NCI-H460 (cell line): ENCODE measurements at regions not wholly inside any gene's neighbourhood (a gene's known extent, or its start where the extent isn't known, plus 50 kb on each side); places are given as distances from the start of the nearest gene placed in this dataset.
A peak's percentile ranks its signal among the peaks of the same experiment; 100 is the strongest.

Experiments
- DNase-seq: peaks from one replicate; pipeline ENCODE4 v3.0.0-alpha.2; 2016; ENCODE audit warnings: low read depth; ENCODE audit errors: extremely low read depth

DNA sequence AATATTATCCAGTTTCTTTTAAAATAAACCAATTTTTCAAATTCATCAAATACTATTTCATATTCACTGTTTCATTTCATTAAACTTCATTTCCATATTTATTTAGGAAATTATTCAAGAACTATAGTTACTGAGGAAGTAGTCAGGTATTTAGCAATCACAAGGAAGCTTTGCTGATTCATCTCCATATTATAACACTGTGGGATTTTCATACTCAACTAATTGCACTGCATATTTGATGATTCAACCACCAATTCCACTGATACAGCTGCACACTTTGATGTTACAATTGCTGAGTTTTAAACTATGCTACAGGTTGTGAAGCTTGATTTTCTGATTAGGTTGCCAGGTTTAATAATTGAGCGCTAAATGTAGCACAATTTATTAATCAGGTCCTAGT lies 556.8 kb upstream of the SLITRK1 start:
- DNase-seq: no peak

DNA sequence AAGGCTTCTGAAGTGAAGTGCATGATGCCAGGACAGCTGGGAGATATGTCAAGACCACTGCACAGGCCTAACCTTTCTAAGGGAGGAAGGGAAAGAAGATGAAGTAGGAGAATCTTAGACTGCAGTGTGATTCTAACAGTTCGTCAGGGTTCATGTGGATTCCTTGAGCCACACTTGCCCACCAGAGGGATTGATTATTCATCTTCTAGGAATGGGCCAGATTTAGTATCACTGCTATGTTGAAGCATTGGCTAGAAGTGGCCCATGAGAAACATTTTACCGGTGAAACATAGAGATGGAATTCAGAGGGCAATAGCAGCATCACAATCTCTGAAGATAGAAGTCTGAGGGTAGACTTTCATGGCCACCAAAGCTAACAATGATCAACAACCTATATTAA lies 550.8 kb upstream of the SLITRK1 start:
- DNase-seq: no peak

DNA sequence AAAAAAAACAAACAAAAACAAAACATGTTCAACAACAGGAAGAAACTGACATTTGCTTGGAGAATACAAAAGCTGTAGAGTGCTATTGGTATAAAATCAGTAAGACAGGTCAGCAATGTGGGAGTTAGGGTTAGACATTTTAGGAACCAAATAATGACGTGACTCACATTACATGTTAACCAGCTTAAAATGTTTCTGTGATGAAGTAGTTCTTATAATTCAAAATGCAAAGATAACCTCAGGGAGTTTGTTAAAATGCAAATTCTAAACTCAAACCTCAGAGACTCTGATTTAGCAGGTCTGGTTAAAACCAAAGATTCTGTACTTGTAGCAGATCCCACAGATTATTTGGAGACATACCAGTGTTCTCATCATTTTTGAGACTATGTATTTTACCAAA lies 549.4 kb upstream of the SLITRK1 start:
- no peak for DNase-seq

DNA sequence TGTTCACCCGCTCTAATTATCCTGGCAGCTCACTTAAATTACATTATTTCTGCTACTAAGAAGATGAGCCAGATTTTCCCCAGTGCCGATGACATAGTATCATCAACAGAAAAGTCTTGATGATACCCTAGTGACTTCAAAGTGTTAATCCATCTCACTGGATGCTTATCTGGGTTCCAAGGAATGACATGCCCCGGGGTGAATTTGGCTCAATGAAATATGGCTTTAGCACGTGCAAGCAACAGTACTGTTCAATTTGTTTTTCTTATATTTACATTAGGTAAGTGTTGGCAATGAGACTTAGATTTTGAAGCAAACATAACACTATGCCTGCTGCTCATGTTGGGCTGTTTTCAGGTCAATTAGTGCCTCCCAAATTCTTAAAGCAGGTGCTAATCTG lies 548.2 kb upstream of the SLITRK1 start:
- DNase-seq: no peak

DNA sequence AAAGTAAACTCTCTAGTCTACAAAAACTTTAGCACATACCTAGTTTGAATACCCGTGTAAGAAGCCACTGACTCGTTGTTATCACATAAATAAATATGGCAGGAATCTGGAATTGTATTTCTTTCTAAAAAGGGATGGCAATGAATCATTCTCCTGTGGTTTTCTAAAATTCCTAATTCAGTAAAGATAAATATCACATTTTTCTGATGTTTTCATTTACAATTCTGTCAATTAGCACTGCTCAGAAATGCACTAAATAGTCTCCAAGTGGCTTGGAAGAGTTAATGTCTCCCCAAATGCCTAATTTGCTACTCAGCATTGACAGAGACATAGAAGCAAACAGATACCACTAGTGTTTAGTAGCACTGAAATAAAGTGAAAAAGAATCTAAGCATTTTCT lies 547.7 kb upstream of the SLITRK1 start:
- no peak for DNase-seq

DNA sequence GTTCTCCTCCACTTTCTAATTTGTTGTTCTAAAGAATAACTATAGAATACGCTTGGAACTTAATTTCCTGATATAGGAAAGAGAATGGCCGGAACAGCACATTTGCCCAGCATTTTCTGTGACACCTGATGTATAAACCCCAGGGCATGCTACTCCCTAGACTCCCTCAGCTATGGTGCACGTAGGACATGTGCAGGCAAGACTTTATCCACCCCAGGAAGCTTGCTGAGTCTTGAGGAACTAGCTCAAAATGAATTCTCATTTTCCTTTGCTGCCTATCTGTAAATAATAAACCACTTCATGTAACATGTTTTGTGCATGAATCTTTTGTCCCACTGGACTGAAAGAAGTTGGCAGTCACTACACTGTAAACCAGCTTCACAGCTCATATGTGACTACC lies 535.8 kb upstream of the SLITRK1 start:
- DNase-seq: no peak

DNA sequence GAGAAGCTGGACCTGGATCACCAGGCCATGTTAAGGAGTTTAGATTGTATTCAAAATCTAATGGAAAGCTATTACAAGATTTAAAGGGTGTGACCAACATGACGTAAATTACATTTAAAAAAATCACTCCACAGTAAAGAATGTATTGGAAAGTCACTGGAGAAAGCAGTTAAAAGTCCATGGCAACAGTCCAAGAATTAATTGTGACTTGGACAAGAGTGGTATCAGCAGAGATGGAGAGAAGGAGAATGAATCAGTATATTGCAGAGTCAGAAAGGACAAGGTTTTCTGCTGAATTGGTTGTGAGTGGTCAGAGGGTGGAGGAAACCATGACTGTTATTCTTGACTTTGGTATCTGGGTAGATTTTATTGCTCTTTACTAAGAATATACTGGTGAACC lies 535.1 kb upstream of the SLITRK1 start:
- no peak for DNase-seq

DNA sequence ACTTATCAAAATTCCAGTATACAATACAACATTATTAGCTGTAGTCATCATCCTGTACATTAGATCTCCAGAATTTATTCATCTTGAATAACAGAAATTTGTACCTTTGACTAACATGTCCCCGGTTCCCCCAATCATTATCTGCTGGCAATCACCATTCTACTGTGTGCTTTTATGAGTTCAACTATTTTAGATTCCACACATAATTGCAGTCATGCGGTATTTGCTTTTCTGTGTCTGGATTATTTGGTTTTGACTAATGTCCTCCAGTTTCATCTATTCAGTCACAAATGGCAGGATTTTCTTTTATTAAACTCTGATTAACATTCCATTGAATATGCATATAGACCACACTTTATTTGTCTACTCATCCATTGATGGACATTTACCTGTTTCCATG lies 530.7 kb upstream of the SLITRK1 start:
- no peak for DNase-seq

DNA sequence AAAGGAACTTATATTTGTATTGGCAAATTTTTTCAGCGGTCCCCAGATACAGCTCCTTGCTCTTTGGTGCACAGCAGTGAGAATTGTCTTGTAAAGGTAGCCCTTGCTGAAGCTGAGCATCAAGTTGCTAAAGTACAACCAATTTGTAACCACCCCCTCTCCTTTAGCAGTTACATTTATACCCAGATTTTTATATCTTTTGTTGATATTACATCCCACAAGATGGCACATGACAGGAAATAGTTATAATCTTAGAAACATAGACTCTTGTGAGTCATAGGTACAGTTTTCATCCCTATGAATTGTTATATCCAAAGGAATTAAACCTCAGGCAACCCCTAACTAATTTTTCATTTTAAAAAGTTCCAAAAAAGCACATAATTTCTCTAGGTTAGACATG lies 523.0 kb upstream of the SLITRK1 start:
- no peak for DNase-seq

DNA sequence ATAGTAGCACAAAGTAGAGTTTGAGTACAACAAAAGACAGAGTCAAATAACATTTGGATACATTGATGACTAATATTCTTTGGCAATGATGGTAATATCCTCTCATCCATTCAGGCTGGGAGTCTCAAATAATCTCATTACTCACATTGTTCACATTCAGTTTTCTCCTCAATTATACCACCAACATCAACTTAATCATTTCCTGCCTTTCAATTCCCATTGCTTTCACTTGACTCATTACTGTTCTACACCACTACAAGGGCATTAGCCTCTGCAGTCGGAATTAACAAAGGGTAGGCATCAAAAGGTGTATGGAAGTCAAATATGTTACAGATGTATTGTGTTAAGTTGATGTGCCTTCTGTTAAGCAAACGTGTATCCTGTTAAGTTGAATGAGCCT lies 518.4 kb upstream of the SLITRK1 start:
- no peak for DNase-seq

DNA sequence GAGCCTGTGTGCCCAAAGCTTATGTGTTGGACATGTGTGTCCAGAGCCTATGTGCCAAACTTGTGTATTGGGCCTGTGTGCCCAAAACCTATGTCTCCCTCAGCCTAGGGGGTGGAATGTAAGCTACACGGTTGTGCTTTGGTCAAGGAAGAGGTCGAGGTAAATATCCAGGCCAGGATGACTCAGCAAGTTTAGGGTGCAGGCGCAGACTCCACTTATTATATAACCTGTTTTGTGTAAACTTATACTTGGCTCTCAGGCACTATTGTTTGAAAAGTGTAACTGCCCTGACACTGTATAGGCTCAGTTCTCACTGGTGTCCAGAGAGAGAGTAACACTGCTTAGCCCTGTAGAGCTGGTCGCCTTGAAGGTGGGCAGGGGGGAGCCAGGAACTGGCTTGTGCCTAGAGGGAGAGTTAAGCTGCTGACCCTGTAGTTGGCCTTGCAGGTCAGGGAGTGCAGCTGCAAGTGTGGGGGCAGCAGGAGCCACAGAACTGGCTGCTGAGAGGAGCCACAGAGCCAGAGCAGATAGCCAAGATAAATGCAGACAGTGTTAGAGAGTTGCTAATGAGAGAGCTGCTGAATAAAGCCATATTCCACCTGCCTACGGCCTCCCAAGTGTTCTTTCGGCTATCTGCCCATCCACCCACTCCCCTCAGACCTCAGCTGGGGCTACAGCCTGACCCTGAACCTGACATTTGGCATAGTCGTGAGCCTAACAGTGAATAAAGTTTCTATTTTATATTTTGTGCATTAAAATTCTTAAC lies 517.2 kb upstream of the SLITRK1 start:
- no peak for DNase-seq

DNA sequence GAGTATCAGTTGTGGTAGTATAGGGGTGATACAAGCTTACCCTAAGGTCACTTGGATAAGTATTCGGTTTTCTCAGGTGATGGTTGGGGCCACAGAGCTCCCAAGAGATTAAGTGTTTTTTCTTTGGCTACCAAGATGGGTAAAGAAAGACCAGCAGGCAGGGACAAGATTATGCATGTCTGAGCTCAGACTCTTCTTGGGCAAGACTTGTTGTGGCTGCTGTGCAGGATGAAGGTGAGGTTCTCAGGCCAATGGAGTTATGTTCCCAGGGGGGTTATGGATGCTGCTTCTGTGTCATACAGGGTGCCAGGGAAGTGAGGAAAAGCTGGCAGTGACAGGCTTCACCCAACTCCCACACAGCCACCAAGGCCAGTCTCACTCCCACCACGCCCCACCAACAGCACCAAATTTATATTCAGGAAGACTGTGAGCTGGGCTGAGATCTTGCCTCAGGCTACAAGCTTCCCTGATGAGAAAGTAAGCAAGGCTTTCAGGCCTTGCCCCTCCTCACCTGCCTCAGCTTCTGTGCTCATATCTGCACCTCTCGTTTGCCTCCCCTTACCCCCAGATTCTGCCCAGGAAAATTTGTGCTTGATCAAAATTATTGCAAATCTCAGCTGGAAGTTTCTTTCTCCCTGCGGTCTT lies 511.8 kb upstream of the SLITRK1 start:
- DNase-seq: no peak

DNA sequence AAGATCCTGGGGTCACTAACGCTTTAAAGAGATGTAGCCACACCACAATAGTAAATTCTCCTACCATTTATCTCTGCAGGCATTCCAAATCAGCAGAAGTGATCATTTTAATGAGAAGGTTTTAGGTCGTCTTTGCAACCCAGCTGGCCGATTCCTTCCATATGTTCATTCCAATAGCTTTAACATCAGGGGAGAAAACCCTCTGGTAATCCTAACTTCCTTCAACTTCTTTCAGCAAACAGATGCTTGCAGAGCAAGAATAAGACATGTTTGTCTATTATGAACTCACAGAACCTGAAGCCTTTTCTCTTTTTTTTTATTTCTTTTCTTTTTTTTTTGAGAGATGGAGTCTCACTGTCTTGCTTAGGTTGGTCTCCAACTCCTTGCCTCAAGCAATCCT lies 498.6 kb upstream of the SLITRK1 start:
- no peak for DNase-seq

DNA sequence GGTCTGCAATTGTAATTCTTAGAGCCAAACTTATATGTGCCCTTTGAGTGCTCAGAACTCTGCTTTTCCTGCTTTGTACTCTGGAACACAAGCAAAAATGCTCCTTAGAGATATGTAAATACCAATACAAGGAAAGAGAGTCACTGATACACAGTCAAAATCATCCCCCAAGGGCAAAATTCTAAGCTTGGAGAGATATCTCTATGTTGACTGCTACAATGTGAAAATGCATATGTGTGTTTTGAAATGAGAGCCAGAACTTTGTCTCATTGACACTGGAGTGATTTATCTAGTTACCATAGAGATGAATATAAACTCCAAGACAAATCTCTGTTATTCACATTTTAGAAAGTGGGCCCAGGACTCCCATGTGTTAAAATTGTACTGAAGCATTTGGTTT lies 494.8 kb upstream of the SLITRK1 start:
- peak; percentile 1 for DNase-seq

DNA sequence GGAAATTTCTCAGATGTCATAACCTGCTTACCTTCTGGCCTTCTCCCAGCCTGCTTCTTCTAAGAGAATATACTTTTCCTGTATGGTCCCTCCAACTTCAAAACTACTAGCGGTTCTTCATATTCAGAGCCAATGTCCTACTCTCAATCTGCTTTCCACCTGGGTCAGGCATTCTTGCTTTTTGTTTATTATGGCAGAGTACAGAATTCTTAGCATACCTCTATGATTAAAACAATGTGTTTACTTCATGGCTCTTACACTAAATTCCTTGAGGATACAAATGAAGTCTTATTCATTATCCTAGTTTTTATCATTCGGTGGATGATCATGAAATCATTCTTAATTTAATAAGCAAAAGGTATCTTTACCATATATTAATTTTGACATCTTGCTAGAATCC lies 484.2 kb upstream of the SLITRK1 start:
- DNase-seq: no peak

DNA sequence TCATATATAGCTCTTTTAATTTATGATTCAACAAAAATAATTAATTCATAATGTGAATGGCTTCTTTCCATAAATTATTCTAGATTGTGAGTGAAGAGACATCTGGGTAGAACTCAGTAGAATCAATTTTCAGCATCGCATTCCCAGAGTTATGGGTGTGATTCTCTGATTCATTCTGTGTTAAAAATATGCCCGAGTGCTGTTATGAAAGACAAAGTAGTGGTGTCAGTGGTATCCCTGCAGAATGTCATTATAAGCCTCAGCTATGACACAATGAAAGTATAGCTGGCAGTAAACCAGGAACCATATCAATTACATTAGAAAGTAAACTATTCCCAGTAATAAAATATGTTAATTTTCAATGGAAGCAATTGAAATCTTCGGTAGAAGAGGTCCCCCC lies 480.5 kb upstream of the SLITRK1 start:
- no peak for DNase-seq

DNA sequence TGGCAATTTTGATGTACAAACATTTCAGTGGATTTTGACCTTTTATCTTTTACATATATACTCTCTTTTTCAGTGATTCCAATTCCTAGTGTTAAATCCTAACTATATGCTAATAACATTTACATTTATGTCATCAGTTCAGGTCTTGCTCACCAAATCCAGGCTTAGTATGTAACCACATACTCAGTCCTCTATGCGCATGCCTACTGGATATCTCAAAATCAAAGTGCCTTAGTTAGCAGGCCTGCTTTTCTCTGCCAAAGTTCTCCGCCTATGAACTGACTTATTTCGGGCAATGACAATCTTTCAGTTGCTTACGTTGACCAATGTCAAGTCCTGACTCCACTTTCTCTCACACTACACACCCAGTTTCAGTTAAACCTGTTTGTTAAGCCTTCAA lies 478.5 kb upstream of the SLITRK1 start:
- DNase-seq: no peak

DNA sequence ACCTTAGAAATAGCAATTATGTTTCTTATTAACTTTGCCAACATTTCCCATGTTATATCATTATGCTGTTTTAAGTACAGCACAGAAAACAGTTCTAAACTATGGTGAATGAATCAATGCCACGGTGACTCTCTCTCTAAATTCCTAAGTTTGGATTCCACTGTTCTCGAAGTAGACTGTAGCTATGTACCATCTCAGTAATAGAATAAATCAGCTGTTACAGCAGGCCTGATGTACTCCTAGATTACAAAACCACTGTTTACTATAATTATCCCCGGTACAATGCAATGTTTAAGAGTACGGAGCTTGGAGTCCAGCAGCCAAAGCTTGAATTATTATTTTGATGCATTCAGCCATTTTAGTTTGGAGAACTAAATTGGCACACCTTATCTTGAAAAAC lies 476.3 kb upstream of the SLITRK1 start:
- DNase-seq: no peak

DNA sequence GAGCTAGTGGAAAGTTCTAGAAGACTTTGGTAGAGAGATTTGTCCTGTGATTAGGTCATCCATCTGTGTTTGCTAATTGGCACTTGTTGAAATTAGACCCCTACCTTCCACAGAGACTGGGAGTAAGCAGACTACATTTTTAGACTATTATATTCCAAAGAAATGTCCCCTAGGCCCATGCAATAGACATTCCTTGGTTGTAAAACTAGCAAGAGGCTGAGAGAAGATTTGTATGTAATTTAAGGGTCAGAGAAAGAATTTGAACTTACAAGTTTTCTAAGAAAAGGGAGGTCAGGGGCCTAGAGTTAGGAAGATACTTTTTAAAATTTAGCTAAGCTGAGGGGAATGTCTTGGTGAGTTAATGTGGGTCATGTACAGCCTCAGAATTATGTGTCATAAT lies 470.7 kb upstream of the SLITRK1 start:
- no peak for DNase-seq

DNA sequence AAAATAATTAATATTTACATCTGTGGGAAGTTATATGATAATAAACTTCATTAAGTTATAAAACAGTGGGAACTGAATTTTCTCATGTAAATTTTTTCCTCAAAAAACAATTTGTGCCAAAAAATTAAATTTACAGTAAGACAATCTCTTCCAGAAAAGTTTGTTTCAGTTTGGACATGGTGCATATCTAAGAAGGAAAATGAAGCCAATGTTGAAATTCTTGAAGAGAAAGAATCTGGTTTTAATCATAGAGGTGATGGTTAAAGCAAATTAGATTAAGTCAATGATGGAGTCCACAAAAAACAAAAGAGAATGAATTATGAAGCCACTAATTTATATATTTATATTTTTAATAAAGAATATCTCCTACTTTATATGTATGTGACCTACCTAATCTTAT lies 457.2 kb upstream of the SLITRK1 start:
- no peak for DNase-seq

DNA sequence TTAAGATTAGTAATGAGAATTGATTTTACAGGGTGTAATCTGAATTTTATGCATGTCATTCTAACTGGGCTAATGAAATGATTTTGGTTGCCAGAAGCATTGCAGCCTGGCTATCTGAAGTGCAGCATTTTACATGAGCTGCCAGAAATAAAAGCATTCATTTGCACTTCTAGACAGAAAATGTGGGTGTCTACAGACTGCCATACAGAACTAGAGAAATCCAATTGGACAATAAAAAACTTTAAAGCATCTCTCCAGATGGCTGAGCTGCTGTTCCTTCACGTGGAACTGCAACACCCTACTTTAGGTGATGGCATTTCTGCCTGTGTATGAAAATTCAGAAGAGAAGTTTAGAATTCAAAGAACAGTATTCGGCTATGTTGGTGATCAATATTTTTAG lies 450.1 kb upstream of the SLITRK1 start:
- no peak for DNase-seq

DNA sequence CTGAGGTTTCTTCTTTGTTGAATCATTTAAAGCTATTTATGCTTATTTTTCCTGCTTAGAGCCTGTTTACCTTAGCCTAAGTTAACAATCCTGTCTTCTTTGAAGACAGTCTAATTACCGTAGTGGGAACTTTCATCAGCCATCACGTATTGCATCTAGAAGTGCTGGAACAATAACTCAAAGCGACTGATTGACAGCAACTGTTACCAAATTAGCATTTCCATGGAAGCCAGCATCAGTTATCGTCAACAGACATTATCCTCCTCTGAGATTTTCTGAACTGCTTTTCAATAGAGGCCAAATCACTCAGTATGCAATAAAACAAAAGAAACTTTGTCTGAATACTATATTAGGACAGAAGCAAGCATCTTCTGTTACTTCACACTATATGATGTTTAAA lies 433.3 kb upstream of the SLITRK1 start:
- no peak for DNase-seq

DNA sequence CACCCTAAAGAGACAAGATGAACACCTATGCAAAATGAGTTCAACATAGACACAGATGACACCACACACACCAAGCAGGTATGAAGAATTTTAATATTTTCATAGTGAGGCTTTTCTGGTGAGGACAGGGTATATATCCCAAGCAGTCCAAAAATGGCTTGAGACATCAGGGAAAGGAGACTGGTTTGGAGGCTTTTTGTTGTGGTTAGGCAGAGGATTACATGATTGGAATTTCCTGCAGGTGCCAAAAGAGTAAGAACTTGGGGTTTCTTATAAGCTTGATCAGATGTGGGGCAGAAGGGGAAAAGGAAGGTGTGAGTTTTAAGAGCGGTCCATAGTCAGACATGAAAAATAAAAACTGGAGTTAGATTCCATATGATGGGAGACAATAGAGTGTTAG lies 420.8 kb upstream of the SLITRK1 start:
- no peak for DNase-seq
